Motor neuron (in vitro differentiated cells): ENCODE measurements at regions not wholly inside any gene's neighbourhood (a gene's known extent, or its start where the extent isn't known, plus 50 kb on each side); places are given as distances from the start of the nearest gene placed in this dataset.
"Not testable (repeated sequence)": the region's sequence is repeated elsewhere in the genome, so short reads cannot be mapped to it uniquely, and the experiment has no call there.

ENCODE experiments used
- ATAC-seq, 8 experiments: fragments of 200-7000 bp; cut with Tn5 transposase; replicated peaks in 6 of 8; 2 replicates each; pipeline ENCODE4 v1.8.0; 2021; ENCODE audit warnings: mild to moderate bottlenecking in 8 of 8, moderate library complexity in 8 of 8
- H3K27ac ChIP-seq, 2 donors: fragments of 250-450 bp; sonication (Bioruptor Pico); 2 replicates each; pipeline ENCODE4 v1.9.0; 2021; ENCODE audit warnings: antibody characterized with exemption in 2 of 2, mild to moderate bottlenecking in 2 of 2, moderate library complexity in 1 of 2
- H3K4me1 ChIP-seq, 2 donors: fragments of 250-450 bp; sonication (Bioruptor Pico); replicated peaks in 1 of 2; 2 replicates each; pipeline ENCODE4 v1.6.1; 2021; ENCODE audit warnings: antibody characterized with exemption in 2 of 2, mild to moderate bottlenecking in 2 of 2, moderate library complexity in 1 of 2
- H3K4me3 ChIP-seq, 5 donors: fragments of 250-450 bp; sonication (Bioruptor Pico); 2 replicates each; pipeline ENCODE4 v1.9.0; 2021; ENCODE audit warnings: antibody characterized with exemption in 5 of 5, mild to moderate bottlenecking in 5 of 5, moderate library complexity in 4 of 5
- whole genome bisulfite sequencing, 10 experiments: fragments of 450-650 bp; shearing (Covaris generic); methylation state at CpG; one replicate each; pipeline ENCODE4 v1.0.0; 2022; 5-methylcytosine and 5-hydroxymethylcytosine counted together
- in situ Hi-C, 9 experiments: fragments of 400-800 bp; cut with MboI; loops; one replicate each; pipeline ENCODE4 v1.15.0; 2021; ENCODE audit warnings: low sequenced_read_pairs in 9 of 9, low pct_unique_long_range_greater_than_20kb in 2 of 9; ENCODE audit not compliant: unreplicated experiment in 9 of 9

- H3K4me3 ChIP-seq, in situ Hi-C loops, H3K27ac ChIP-seq, H3K4me1 ChIP-seq: not testable (repeated sequence)
- peak in 2 of 8 experiments; percentile 5 to 12 for ATAC-seq
- no CpG with 5 or more reads among the region's 9 CpGs for WGBS, 10 experiments
Measured at GRCh38 chr5:177894681-177895453, 101.2 kb downstream of the PROP1 start.

GRCh38 chr5:177892357-177892665 lies 103.7 kb downstream of the PROP1 start:
- H3K4me1 ChIP-seq, in situ Hi-C loops, H3K27ac ChIP-seq, ATAC-seq, H3K4me3 ChIP-seq: not testable (repeated sequence)
- WGBS, 10 experiments: no CpG with 5 or more reads among the region's 4 CpGs

DNA sequence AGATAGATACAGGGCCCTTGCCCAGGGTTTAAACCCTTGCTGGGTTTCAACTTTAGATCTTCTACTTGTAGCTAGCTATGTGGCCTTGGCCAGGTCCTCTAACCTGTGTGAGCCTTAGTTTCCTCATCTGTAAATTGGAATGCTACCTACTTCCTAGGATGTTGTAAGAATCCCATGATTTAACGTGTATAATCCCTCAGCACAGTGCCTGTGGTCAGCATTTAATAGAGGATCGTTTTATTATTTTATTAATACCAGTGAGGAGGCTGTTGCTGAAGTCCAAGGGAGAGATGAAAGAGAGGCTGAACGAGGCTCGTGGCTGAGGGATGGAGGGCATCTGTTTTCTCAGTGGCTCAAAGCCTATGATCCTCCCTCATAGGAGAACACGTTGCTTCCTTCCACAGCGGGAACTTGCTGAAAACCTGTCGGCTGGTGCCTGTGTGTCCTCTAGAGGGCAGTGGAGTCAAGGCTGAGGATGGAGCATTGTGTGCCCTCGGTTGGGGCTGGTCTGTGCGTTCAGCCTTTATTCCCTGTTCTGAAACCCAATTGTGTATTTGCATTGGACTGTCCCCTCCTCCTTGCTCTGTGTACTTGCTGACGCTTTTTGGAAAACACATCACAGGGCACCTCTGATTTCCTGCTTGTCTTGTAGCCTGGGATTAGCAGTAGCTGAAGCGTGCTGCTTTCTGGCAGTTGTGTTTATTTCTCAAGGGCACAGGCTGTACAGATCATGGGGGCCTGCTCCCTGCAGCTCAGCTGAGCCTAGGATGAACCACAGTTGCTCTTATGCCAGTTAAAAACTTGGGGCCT lies 104.3 kb downstream of the PROP1 start:
- ATAC-seq: peak; percentile 94 to 99 (median 97)
- H3K4me1 ChIP-seq, in situ Hi-C loops, H3K4me3 ChIP-seq, H3K27ac ChIP-seq: not testable (repeated sequence)
- WGBS, 10 experiments: no CpG with 5 or more reads among the region's 11 CpGs

GRCh38 chr5:177883295-177883694 lies 100.6 kb upstream of the FAM153A start:
- H3K27ac ChIP-seq, H3K4me3 ChIP-seq, in situ Hi-C loops, H3K4me1 ChIP-seq, ATAC-seq: not testable (repeated sequence)
- WGBS, 10 experiments: 93% methylated on average over 2 of the region's 8 CpGs; no CpG with 5 or more reads in 9 of the 10 experiments

DNA sequence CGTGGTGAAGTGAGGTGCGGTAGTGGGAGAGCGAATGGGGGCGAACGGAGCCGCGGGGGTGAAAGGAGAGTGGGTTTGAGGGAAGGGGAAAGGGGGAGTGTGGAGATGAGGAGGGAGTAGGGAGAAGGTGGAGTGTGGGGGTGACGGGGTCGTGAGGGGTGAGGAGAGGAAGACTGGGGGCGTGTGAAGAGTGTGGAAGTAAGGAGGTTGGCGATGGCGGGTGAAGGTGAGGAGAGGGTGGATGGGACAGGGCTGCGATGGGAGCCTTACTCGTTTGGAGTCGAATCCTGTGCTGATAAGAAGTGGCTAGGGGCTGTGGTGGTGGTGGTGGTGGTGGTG lies 93.2 kb upstream of the FAM153A start:
- H3K4me1 ChIP-seq, H3K4me3 ChIP-seq, in situ Hi-C loops, H3K27ac ChIP-seq: not testable (repeated sequence)
- peak; percentile 28 to 73 (median 58) for ATAC-seq
- WGBS, 10 experiments: no CpG with 5 or more reads among the region's 15 CpGs

DNA sequence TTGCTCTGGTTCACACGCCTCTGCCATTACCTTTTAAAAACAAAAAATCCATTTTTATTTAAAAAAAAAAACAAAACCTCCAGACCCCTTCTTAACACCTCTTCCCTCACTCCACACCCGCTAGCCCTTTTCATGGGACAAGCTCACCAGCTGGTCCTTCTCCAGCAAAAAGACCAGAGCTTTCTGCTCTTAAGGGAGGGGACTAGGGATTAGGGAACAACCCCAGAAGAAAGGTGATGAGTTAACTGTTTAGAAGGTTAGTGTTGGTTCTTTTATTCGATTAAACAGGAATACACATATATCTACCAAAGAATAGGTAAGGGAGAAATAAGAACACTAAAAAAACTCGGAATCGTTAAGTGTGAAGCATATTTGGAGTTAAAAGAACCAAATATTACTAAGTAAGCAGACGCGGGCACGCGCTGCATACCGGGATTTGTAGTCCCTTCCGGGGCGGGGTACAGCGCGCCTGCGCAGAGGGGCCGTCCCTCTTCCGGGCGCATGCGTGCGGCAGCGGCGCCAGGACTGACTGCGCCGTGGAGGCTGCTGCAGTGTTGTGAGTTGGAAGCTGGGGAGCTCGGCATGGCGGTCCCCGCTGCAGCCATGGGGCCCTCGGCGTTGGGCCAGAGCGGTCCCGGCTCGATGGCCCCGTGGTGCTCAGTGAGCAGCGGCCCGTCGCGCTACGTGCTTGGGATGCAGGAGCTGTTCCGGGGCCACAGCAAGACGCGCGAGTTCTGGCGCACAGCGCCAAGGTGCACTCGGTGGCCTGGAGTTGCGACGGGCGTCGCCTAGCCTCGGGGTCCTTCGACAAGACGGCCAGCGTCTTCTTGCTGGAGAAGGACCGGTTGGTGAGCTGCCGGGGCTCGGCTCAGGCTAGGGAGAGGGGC lies 92.6 kb upstream of the FAM153A start:
- H3K4me1 ChIP-seq, H3K27ac ChIP-seq, in situ Hi-C loops: not testable (repeated sequence)
- no CpG with 5 or more reads among the region's 56 CpGs for WGBS, 10 experiments
- peak overlapping the region in 1 of 5 donors; percentile 25 for H3K4me3 ChIP-seq
- peak; percentile 56 to 92 (median 86) for ATAC-seq

DNA sequence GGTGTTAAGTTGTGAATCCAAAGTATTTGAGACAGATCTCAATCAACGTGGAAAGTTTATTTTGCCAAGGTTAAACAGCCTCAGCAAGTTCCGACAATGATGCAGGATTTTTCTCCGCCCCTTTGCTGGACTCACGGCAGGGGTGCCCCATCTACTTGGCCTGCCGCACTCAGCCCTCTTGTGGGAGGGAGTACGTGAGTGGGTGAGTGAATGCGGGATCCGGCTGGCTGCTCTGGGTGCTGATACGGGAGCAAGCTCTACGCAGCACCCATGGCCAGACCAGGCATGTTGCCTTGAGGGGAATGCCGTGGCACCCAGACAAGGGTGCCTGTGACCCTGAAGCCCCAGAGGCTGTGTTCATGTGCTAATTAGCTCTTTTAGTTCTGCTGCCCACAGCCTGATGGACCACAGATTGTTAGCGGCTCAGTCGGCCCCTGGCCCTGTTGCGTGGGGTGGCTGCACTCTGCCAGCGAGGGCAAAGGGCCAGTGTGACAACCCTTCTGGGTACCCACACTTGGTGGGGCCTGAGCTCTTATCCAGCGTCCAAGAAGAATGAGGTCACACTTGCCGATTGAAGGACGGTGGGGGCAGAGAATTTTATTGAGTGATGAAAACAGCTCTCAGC lies 81.2 kb upstream of the FAM153A start:
- H3K27ac ChIP-seq, H3K4me3 ChIP-seq, in situ Hi-C loops, ATAC-seq, H3K4me1 ChIP-seq: not testable (repeated sequence)
- WGBS, 10 experiments: no CpG with 5 or more reads among the region's 18 CpGs

DNA sequence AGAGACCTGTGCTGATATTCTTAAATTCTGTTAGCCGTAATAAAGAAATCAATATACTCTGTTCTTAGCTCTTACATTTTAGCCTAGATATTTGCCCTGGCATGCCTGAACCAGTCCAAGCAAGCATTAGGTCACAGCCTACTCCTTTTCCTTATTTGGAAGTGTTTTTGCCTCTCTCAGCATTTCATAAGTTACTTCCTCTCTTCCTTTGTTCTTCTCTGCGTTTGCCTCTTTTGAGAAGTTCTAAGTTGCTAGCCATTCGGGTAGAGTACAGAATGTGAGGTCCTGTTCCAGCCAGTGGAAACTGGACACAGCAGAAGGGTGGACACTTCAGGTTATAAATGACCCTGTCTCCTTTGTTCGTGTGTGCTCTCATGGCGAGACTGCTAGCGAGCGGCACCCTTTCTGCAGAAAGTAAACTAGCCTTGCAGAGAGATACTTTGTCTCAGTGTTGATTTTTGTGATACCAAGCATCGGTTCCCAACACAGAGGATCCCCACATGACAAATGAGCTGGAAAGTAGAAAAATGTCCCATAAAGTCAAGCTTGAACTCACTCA lies 75.0 kb upstream of the FAM153A start:
- H3K27ac ChIP-seq, H3K4me3 ChIP-seq, H3K4me1 ChIP-seq, in situ Hi-C loops: not testable (repeated sequence)
- no CpG with 5 or more reads among the region's 8 CpGs for WGBS, 10 experiments
- peak in 1 of 8 experiments; percentile 51 for ATAC-seq

- H3K4me3 ChIP-seq, in situ Hi-C loops, H3K27ac ChIP-seq, ATAC-seq, H3K4me1 ChIP-seq: not testable (repeated sequence)
- no CpG with 5 or more reads among the region's 2 CpGs for WGBS, 10 experiments
Measured at GRCh38 chr5:177856474-177856873, 73.8 kb upstream of the FAM153A start.

- ATAC-seq, H3K4me3 ChIP-seq, H3K4me1 ChIP-seq, in situ Hi-C loops, H3K27ac ChIP-seq: not testable (repeated sequence)
- 20 to 94% (median 66%) methylated on average over 1 to 3 of the region's 7 CpGs; no CpG with 5 or more reads in 6 of the 10 experiments for WGBS, 10 experiments
Measured at GRCh38 chr5:177847914-177848313, 65.2 kb upstream of the FAM153A start.

DNA sequence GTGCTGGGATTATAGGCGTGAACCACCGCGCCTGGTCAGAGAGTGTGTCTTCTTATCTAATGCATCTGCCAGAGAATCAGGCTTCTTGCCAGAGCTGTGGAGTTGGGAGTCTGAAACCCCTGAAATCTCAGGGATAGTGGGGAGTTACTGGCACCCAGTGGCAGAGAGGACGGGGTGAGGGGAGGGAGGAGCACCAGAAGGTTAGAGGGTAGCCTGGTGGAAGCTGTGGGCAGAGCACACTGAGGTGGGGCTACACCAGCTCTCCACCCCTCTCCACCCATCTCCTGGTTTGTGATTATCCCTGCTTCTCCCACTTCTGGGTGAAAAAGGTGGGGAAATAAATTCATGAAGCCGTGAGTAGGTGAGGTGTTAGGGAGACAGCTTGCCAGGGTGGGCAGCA lies 63.9 kb upstream of the FAM153A start:
- H3K4me3 ChIP-seq, H3K27ac ChIP-seq, in situ Hi-C loops, H3K4me1 ChIP-seq: not testable (repeated sequence)
- ATAC-seq: peak in 3 of 8 experiments; percentile 37 to 71 (median 50)
- no CpG with 5 or more reads among the region's 5 CpGs for WGBS, 10 experiments

GRCh38 chr5:177845906-177846305 lies 63.2 kb upstream of the FAM153A start:
- 29 to 75% methylated on average over 1 of the region's 4 CpGs; no CpG with 5 or more reads in 8 of the 10 experiments for WGBS, 10 experiments
- H3K4me1 ChIP-seq, H3K4me3 ChIP-seq, H3K27ac ChIP-seq, in situ Hi-C loops, ATAC-seq: not testable (repeated sequence)
